ENCODE measurements at regions not wholly inside any gene's neighbourhood (a gene's known extent, or its start where the extent isn't known, plus 50 kb on each side); places are given as distances from the start of the nearest gene placed in this dataset.

GRCh38 chr7:86012971-86013370 is 630.7 kb upstream of the GRM3 start:
- Histone ChIP-seq H3K36me3 (ENCODE audit: control insufficient read depth in 2 of 2, extremely low read depth in 1 of 2, insufficient read depth in 2 of 2, low read length in 2 of 2) (no peaks in the 10 kb centered on the region), H3K79me2 (ENCODE audit: control insufficient read depth, insufficient read depth, low read length) (no peaks in the 10 kb centered on the region), H3K4me1 (ENCODE audit: control insufficient read depth, extremely low read depth, insufficient read depth, low read length) (no peaks in the 10 kb centered on the region), H3K27ac (ENCODE audit: control insufficient read depth, insufficient read depth, low read length) (no peak overlapping the region), H3K9ac (ENCODE audit: control insufficient read depth, extremely low read depth, insufficient read depth, low read length) (no peak overlapping the region), H2AFZ (ENCODE audit: control insufficient read depth, low read length) (no peak overlapping the region), H3K9me3 (ENCODE audit: control insufficient read depth, low read depth, low read length) (no peaks in the 10 kb centered on the region), H4K20me1 (ENCODE audit: control insufficient read depth, extremely low read depth, insufficient read depth, low read length) (no peaks in the 10 kb centered on the region), H3K27me3 (ENCODE audit: control insufficient read depth, extremely low read depth, insufficient read depth, low read length) (no peaks in the 10 kb centered on the region), H3K4me3 (ENCODE audit: control insufficient read depth in 2 of 3, extremely low read depth in 1 of 3, insufficient read depth in 2 of 3, low read depth in 1 of 3, low read length in 3 of 3) (no peak overlapping the region), H3K9me1 (ENCODE audit: control insufficient read depth, extremely low read depth, insufficient read depth, low read length) (no peaks in the 10 kb centered on the region), H3K4me2 (ENCODE audit: control insufficient read depth, extremely low read depth, insufficient read depth, low read depth, low read length) (no peak overlapping the region)
- DNase-seq (ENCODE audit: low read depth, low spot score) (no peak), FAIRE-seq (no peak)
- no peak for TF ChIP-seq EZH2 (IDR thresholded peaks at IDR 0.05; ENCODE audit: low read length)
- no peak for TF ChIP-seq CTCF (optimal IDR thresholded peaks at IDR 0.05 in 1 of 3, IDR thresholded peaks at IDR 0.05 in 1 of 3, conservative IDR thresholded peaks at IDR 0.05 in 1 of 3; ENCODE audit: extremely low read depth in 1 of 3, insufficient read depth in 2 of 3, low read length in 3 of 3)
- dilution Hi-C loops (cut with MboI; ENCODE audit: extremely low pct_ligation_motif_present, low sequenced_read_pairs), result no loop called here

- no peaks in the 10 kb centered on the region for H3K9me3 ChIP-seq (ENCODE audit: control insufficient read depth, low read depth, low read length)
- H3K9me1 ChIP-seq (ENCODE audit: control insufficient read depth, extremely low read depth, insufficient read depth, low read length), result no peaks in the 10 kb centered on the region
- H3K4me1 ChIP-seq (ENCODE audit: control insufficient read depth, extremely low read depth, insufficient read depth, low read length), result no peaks in the 10 kb centered on the region
- H4K20me1 ChIP-seq (ENCODE audit: control insufficient read depth, extremely low read depth, insufficient read depth, low read length), result no peaks in the 10 kb centered on the region
- no peak overlapping the region for H3K9ac ChIP-seq (ENCODE audit: control insufficient read depth, extremely low read depth, insufficient read depth, low read length)
- no peak for TF ChIP-seq CTCF (optimal IDR thresholded peaks at IDR 0.05 in 1 of 3, IDR thresholded peaks at IDR 0.05 in 1 of 3, conservative IDR thresholded peaks at IDR 0.05 in 1 of 3; ENCODE audit: extremely low read depth in 1 of 3, insufficient read depth in 2 of 3, low read length in 3 of 3)
- TF ChIP-seq EZH2 (IDR thresholded peaks at IDR 0.05; ENCODE audit: low read length), result no peak
- H3K27ac ChIP-seq (ENCODE audit: control insufficient read depth, insufficient read depth, low read length), result no peak overlapping the region
- H3K4me3 ChIP-seq (ENCODE audit: control insufficient read depth in 2 of 3, extremely low read depth in 1 of 3, insufficient read depth in 2 of 3, low read depth in 1 of 3, low read length in 3 of 3), result no peak overlapping the region
- H3K36me3 ChIP-seq (ENCODE audit: control insufficient read depth in 2 of 2, extremely low read depth in 1 of 2, insufficient read depth in 2 of 2, low read length in 2 of 2), result no peaks in the 10 kb centered on the region
- DNase-seq (ENCODE audit: low read depth, low spot score) (no peak), FAIRE-seq (no peak)
- dilution Hi-C loops (cut with MboI; ENCODE audit: extremely low pct_ligation_motif_present, low sequenced_read_pairs), result no loop called here
- no peak overlapping the region for H3K4me2 ChIP-seq (ENCODE audit: control insufficient read depth, extremely low read depth, insufficient read depth, low read depth, low read length)
- H3K79me2 ChIP-seq (ENCODE audit: control insufficient read depth, insufficient read depth, low read length), result no peaks in the 10 kb centered on the region
- no peak overlapping the region for H2AFZ ChIP-seq (ENCODE audit: control insufficient read depth, low read length)
- H3K27me3 ChIP-seq (ENCODE audit: control insufficient read depth, extremely low read depth, insufficient read depth, low read length), result no peaks in the 10 kb centered on the region
Measured at GRCh38 chr7:86008898-86009297, 634.8 kb upstream of the GRM3 start.

Data from keratinocyte (primary cell).